Sigmoid colon (tissue), 6 donors: ENCODE measurements at regions not wholly inside any gene's neighbourhood (a gene's known extent, or its start where the extent isn't known, plus 50 kb on each side); places are given as distances from the start of the nearest gene placed in this dataset.

Experiments
- DNase-seq: peaks from one replicate; pipeline ENCODE4 v3.0.0-alpha.2; 2019
- H3K27ac ChIP-seq, 4 donors: fragments of 200-600 bp; sonication (generic); one replicate each; pipeline ENCODE4 v1.5.1; 2016 to 2019; ENCODE audit warnings: mild to moderate bottlenecking in 1 of 4
- H3K27me3 ChIP-seq, 3 donors: fragments of 200-600 bp; sonication (generic); one replicate each; pipeline ENCODE4 v1.5.1; 2019; ENCODE audit warnings: mild to moderate bottlenecking in 1 of 3
- H3K36me3 ChIP-seq, 4 donors: fragments of 200-600 bp; sonication (generic); one replicate each; pipeline ENCODE4 v1.5.1; 2016 to 2019
- H3K4me1 ChIP-seq, 4 donors: fragments of 200-600 bp; sonication (generic); one replicate each; pipeline ENCODE4 v1.5.1; 2017 to 2019
- H3K4me3 ChIP-seq, 4 donors: fragments of 200-600 bp; sonication (generic); one replicate each; pipeline ENCODE4 v1.5.1; 2017 to 2019; ENCODE audit warnings: mild to moderate bottlenecking in 2 of 4, moderate library complexity in 1 of 4
- H3K9me3 ChIP-seq, 4 donors: fragments of 200-600 bp in 3 of 4; sonication (generic) in 3 of 4; one replicate each; pipeline versions ENCODE4 v1.5.1 to v1.6.1; 2013 to 2019
- CTCF ChIP-seq, 4 experiments: fragments of 450-650 bp in 3 of 4; fragments of 200-600 bp in 1 of 4; IDR thresholded peaks; one replicate each; pipeline ENCODE4 v1.5.1; 2016 to 2019; ENCODE audit warnings: antibody characterized with exemption in 4 of 4, mild to moderate bottlenecking in 3 of 4, moderate library complexity in 2 of 4
- EP300 ChIP-seq, 4 donors: sonication (generic); formaldehyde crosslinking; IDR thresholded peaks; one replicate each; pipeline ENCODE4 v1.6.1; 2017; ENCODE audit warnings: antibody characterized with exemption in 4 of 4
- POLR2A ChIP-seq, 2 donors: fragments of 450-650 bp; IDR thresholded peaks; one replicate each; pipeline ENCODE4 v1.6.1; 2016; ENCODE audit warnings: antibody characterized with exemption in 2 of 2, mild to moderate bottlenecking in 2 of 2, moderate library complexity in 2 of 2
- POLR2AphosphoS5 ChIP-seq, 4 donors: sonication (generic); formaldehyde crosslinking; IDR thresholded peaks; one replicate each; pipeline ENCODE4 v1.6.1; 2017; ENCODE audit warnings: antibody characterized with exemption in 4 of 4
- WGBS, 2 donors: extraction: QIAGEN DNeasy Blood & Tissue Kit; methylation state at CpG; one replicate each; pipeline ENCODE4 v1.1.7; 2013; 5-methylcytosine and 5-hydroxymethylcytosine counted together
- intact Hi-C: fragments of 100-400 bp; cut with DNase I; formaldehyde crosslinking; loops from one replicate; pipeline ENCODE4 v1.15.1; 2023
- donor health status: healthy with polysubstance abuse.
- donor health status: healthy.

DNA sequence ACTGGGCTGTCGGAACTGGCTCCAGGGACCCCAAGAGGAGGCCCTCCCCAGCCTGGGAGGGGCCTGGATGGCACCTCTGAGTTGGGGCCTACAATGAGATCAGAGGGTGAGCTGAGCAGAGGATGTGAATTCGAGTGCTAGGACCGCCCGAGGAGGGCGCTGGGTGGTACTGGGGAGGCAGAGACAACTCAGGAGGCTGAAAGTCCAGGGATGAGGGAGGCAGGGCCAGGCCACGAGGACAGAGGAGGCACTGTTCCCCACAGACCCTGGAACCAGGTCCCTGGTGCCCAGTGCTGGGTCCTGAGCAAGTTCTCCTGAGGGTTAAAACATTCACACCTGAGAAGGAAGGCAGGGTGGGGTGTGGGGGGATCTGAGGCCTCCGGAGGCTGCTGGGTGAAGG lies 218.0 kb downstream of the CTTN start:
- 89 to 97% methylated on average over 7 of the region's 7 CpGs for WGBS, 2 donors
- Histone ChIP-seq H3K4me3 (no peak overlapping the region), H3K4me1 (no peaks in the 10 kb centered on the region), H3K36me3 (no peaks in the 10 kb centered on the region), H3K27me3 (peaks cover 0 to 6% (median 0%) of the 10 kb centered on the region in 3 donors), H3K9me3 (peaks cover 0 to 7% (median 2%) of the 10 kb centered on the region in 4 donors), H3K27ac (no peak overlapping the region)
- no peak for DNase-seq
- TF ChIP-seq POLR2AphosphoS5 (IDR thresholded peaks at IDR 0.05) (no peak), CTCF (IDR thresholded peaks at IDR 0.05) (no peak), POLR2A (IDR thresholded peaks at IDR 0.05) (no peak), EP300 (IDR thresholded peaks at IDR 0.05) (no peak)
- intact Hi-C loops = no loop called here

- no peak for TF ChIP-seq CTCF (IDR thresholded peaks at IDR 0.05)
- no peak for TF ChIP-seq POLR2AphosphoS5 (IDR thresholded peaks at IDR 0.05)
- no peak for TF ChIP-seq POLR2A (IDR thresholded peaks at IDR 0.05)
- no peak for TF ChIP-seq EP300 (IDR thresholded peaks at IDR 0.05)
- WGBS, 2 donors = 67 to 70% methylated on average over 12 of the region's 12 CpGs
- peaks cover 0 to 7% (median 2%) of the 10 kb centered on the region in 4 donors for H3K9me3 ChIP-seq
- H3K27me3 ChIP-seq = peaks cover 0 to 6% (median 0%) of the 10 kb centered on the region in 3 donors
- no peak overlapping the region for H3K27ac ChIP-seq
- no peak for DNase-seq
- H3K4me3 ChIP-seq = no peak overlapping the region
- intact Hi-C loops = no loop called here
- no peaks in the 10 kb centered on the region for H3K36me3 ChIP-seq
- no peaks in the 10 kb centered on the region for H3K4me1 ChIP-seq
Measured at GRCh38 chr11:70616938-70617654, 218.8 kb downstream of the CTTN start.

DNA sequence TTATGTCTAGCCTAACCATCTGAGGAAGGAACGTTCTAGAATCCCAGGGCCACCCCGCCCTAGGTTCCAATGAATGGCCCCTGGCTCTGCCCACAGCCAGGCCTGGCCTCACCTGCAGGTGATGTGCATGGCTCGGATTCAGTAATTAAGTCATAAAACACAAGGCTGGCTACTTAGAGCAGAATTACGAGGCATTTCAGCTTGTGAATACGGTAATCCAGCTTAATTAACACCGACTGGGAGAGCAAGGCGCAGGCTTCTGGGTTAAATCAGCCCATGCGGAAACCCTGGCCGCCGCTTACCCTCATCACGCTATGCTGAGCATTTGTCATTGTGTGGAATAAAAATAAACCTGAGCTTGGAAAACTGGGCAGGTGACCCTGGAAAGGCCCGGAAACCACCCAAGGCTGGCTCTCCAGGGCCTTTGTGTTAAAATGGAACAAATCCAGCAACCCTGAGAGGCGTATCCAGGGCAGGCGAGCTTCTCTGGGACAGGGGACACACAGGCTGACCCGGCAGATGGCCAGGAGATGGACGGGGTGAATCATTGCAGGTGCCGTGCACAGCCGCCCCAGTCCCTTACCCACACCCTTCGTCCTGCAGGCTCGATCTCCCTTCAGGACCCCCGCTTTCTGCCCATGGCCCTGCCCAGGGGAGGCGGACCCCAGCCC lies 220.2 kb downstream of the CTTN start:
- Histone ChIP-seq H3K27ac (no peak overlapping the region), H3K27me3 (no peaks in the 10 kb centered on the region), H3K36me3 (no peaks in the 10 kb centered on the region), H3K9me3 (peaks cover 0 to 7% (median 2%) of the 10 kb centered on the region in 4 donors), H3K4me3 (no peak overlapping the region), H3K4me1 (no peaks in the 10 kb centered on the region)
- WGBS, 2 donors = 23 to 72% methylated on average over 22 of the region's 22 CpGs
- DNase-seq = no peak
- intact Hi-C loops = no loop called here
- TF ChIP-seq CTCF (IDR thresholded peaks at IDR 0.05) = no peak
- TF ChIP-seq POLR2A (IDR thresholded peaks at IDR 0.05) = no peak
- no peak for TF ChIP-seq POLR2AphosphoS5 (IDR thresholded peaks at IDR 0.05)
- TF ChIP-seq EP300 (IDR thresholded peaks at IDR 0.05) = no peak

DNA sequence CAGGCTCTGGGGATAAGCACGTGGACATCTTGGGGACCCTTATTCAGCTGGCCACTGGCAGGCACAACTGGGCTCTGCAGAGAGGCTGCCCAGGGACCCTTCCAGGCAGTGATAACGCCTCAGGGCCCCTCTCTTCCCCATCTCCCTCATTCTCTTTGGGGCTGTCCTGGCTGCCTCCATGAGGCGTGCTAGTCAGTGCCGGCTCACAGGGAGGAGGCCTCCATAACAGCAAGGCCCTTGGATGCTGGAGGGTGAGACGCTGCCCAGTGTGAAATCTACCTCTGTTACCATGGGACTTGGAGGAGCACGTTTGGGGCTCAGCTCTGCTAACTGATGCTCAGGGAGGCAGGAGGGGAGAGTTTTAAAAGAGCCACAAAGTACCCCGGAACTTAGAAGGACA lies 221.3 kb downstream of the CTTN start:
- Histone ChIP-seq H3K36me3 (no peaks in the 10 kb centered on the region), H3K4me1 (no peaks in the 10 kb centered on the region), H3K4me3 (no peak overlapping the region), H3K27me3 (no peaks in the 10 kb centered on the region), H3K27ac (no peak overlapping the region), H3K9me3 (peaks cover 0 to 7% (median 2%) of the 10 kb centered on the region in 4 donors)
- intact Hi-C loops = no loop called here
- 90 to 94% methylated on average over 7 of the region's 7 CpGs for WGBS, 2 donors
- DNase-seq = no peak
- TF ChIP-seq CTCF (IDR thresholded peaks at IDR 0.05) = no peak
- no peak for TF ChIP-seq EP300 (IDR thresholded peaks at IDR 0.05)
- TF ChIP-seq POLR2A (IDR thresholded peaks at IDR 0.05) = no peak
- TF ChIP-seq POLR2AphosphoS5 (IDR thresholded peaks at IDR 0.05) = no peak
